NCI-H510A (cell line): ENCODE measurements at regions not wholly inside any gene's neighbourhood (a gene's known extent, or its start where the extent isn't known, plus 50 kb on each side); places are given as distances from the start of the nearest gene placed in this dataset.

Source experiments
- DNase-seq: peaks from one replicate; lab custom pipeline; 2025; lab: John Stamatoyannopoulos, UW

DNA sequence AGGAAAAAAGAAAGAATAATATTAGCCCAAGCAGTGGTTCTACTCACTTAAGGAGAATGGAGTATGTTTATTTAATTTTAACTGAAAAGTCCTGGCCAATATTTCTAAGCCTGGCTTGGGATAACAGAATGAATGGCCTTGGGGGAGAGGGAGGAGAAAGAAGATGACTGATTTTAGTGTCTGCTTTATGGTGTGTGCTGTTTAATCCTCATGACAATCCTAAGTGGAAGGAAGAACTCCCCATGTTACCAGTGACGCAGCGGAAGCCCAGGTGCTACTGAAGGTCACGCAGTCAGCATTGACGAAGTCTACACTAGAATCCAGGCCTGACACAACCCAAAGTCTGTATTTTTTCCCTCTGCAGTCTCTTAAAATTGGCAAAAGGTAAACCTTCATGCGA, 50.5 kb downstream of the PALM2AKAP2 start:
- no peak for DNase-seq

DNA sequence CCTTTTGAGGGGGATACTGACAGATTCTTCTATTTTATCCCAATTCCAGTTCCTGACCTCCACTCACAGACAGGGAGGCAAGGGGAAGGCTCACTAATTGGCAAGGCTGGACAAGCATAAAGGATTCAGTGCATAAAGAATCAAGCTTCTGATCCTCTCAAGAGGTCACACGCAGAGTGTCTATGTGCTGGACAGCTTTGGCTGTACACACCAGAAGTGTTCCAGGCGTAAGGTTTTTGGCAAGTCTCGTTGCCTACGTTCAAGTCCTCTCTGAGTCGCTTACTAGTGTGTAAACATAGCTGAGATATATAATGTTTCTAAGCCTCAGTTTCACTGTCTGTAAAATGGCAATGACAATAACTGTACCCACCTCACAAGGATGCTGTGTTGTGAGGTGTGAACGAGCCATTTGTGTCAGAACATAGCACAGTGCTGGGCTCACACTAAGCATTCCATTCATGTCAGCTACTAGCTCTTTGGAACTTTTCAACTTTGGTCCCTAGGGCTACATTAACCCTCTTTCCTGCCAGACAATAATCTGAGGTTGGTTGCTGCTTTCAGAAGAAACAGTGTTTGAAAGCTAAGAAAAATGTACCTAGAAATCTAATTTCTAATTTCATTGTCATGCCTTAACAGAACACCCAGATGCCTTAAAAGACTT, 52.1 kb downstream of the PALM2AKAP2 start:
- DNase-seq: no peak

GRCh38 chr9:109834855-109835254, 54.9 kb downstream of the PALM2AKAP2 start:
- DNase-seq: no peak

GRCh38 chr9:109843641-109844040, 63.6 kb downstream of the PALM2AKAP2 start:
- no peak for DNase-seq

DNA sequence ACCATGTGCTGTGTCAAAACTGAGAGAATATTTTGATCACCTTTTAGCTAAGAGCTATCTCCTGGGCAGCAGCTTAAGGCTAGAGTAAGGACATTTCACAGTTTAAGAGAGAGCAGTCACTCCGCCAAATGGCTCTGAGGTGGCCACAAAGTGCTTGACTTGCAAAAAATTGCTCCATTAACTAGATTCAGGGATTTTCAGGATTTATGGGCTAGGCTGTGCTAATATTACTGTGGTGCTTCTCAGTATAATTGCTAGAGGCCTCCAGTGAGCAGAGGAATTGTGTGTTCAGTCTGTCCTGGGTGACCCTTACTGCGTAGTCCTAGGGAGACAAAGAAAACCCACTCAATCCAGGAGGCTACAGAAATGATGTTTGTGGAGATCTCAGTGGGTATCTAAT, 65.2 kb downstream of the PALM2AKAP2 start:
- no peak for DNase-seq

GRCh38 chr9:109846776-109847175, 66.8 kb downstream of the PALM2AKAP2 start:
- no peak for DNase-seq

DNA sequence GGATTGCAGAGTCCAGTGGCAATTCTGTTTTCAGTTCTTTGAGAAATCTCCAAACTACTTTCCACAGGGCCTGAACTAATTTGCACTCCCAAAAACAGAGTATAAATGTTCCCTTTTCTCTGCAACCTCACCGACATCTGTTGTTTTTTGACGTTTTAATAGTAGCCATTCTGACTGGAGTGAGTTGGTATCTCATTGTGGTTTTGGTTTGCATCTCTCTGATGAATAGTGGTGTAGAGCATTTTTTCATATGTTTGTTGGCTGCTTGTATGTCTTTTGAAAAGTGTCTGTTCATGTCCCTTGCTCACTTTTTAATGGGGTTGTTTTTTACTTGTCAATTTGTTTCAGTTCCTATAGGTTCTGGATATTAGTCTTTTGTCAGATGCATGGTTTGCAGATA, 72.6 kb downstream of the PALM2AKAP2 start:
- DNase-seq: no peak

- no peak for DNase-seq
Observed at GRCh38 chr9:109855540-109855939, 75.5 kb downstream of the PALM2AKAP2 start.

DNA sequence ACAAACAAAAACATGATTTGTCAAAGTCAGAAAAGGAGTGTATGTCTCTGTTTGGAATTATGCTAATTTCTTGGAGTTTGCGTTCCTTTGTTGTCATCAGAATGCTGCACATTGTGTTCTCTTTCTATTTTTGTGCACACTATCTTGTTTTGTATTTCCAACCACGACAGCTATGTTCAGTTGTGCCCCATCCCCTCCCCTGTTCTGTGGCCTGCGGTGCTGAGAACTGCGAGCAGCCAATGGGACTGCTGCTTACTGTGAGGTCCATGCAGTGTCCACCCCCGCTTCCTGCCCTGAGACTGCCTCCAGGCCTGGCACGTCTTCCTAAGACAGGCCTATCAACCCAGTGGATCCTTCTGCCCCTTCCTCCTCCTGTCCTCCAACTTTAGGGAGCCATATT, 76.8 kb downstream of the PALM2AKAP2 start:
- no peak for DNase-seq

DNA sequence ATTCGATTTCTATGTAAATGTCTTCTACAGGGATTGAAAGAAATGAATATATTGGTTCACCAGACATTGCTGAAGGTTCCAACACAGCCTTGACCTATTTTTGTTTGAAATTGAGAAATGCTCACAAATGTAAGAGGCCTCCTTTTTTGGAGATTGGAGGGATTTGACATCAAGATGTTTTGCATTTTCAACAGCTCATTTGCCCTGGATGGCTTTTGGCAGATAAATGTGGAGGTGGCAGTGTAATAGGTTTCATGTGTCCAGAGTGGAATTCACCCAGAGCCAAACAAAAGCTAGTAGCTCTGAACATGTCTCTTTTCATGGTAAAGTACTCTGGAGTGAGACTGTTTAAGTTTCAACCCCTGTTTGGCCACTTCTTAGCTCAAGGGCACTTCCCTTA, 77.3 kb downstream of the PALM2AKAP2 start:
- no peak for DNase-seq

GRCh38 chr9:109859447-109859846, 79.4 kb downstream of the PALM2AKAP2 start:
- DNase-seq: no peak

DNA sequence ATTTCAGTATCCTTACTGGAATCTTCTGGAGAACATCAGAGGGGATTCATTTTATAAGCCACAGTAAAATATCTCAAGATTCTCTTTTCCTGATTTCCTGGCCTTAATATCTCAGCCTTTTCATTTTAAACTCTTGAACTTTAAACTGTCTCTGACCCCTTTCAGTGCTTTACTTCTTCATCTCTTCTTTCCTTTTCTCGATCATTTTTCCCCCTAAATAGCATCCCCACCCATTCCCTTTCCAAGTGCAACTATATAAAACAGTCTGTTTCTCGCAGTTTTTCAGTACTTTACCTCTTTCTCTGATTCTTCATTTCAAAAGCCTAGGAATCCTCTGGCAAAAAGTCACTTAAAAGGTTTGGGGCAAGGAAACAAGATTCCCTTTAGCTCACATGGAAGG, 80.5 kb downstream of the PALM2AKAP2 start:
- no peak for DNase-seq

GRCh38 chr9:109861499-109861898, 81.5 kb downstream of the PALM2AKAP2 start:
- DNase-seq: no peak

GRCh38 chr9:109861918-109862317, 81.9 kb downstream of the PALM2AKAP2 start:
- no peak for DNase-seq

GRCh38 chr9:109862452-109862851, 82.5 kb downstream of the PALM2AKAP2 start:
- DNase-seq: no peak

DNA sequence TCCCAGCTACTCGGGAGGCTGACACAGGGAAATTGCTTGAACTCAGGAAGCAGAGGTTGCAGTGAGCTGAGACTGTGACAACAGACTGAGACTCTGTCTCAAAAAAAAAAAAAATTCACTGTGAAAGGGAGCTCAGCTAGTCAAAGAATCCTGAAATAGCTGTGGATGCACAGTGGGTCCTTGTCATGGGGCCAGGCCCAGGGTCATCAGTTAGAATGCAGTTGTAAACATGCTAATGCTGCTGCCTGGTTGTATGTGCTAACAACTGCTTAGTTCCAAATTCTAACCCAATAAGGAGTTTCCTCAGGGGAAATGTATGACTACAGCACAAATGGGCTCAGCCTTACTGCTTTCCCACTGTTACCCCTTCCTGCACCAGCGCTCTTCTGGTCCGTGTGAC, 84.0 kb downstream of the PALM2AKAP2 start:
- DNase-seq: no peak

DNA sequence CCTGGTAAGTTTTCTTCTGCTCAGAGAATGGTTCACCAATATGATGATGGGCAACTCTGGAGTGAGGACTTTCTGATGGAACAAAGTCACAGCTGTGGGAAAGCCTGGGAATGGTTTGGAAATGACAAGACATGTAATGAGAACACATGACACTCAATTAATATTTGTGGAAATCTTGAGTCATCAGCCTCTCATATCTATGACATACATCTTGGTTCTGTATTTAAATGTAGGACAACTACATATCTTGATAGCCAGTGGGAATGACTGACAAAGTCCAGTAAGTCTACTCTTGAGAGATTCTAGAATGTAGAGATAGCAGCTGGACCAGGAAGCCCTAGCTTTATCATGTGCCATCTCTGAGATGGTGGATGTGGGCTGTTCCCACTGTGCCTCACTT, 85.5 kb downstream of the PALM2AKAP2 start:
- DNase-seq: no peak

DNA sequence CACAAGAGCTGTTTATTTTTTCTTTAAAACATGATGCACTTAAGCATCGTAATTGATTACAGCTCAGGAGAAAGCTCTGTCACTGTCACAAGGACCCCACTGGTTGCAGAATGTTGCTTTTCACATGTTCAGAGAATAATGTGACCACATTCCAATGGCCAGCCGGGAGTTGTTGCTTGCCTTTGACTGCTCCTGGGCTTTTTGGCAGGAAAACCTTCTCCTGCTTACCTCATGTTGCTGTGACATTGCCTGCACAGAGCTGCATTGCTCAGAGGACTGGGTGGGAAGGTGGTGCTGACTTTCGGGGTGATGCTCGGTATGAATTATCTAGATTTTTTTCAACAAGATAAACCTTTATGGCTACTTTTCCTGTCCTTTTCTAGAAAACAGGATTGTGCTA, 88.2 kb downstream of the PALM2AKAP2 start:
- no peak for DNase-seq

DNA sequence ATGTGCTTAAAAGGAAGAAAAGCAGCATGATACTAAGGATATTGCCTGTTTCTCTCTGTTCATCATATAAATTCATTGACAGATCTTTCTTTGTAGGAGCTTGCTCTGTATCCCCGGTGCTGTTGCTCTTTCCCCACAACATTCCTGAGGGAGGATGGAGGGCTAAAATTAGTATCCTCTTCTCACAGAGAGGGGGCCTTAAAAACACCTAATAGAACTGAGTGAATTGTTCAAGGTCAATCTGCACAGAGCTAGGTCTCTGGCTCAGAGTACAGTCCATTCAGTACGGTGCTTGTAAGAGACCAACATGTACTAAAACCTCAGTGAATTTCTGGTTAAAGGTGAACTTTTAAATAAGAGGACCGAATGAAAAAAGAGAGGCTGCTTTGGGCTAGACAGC, 88.7 kb downstream of the PALM2AKAP2 start:
- no peak for DNase-seq

DNA sequence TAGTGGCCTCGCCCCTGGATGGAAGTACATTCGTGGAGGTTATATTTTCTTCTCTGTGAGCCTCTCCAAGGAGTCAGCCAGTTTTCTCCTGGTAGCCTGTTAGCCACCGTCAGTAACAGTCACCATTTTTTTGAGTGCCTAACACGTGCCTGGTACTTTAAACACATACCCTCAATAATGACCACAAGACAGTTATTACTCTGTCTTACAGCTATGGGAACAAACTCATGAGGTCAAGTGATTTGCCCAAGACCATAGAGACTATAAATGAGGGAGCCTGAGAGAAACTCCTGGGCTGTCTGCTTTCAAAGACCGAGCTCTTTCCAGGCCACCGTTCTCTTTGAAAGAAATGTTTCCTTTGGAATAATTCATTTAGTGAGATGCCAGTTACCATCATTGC, 90.4 kb downstream of the PALM2AKAP2 start:
- no peak for DNase-seq

- DNase-seq: no peak
Observed at GRCh38 chr9:109872901-109873300, 92.9 kb downstream of the PALM2AKAP2 start.

GRCh38 chr9:109875495-109876129, 95.6 kb downstream of the PALM2AKAP2 start:
- no peak for DNase-seq

DNA sequence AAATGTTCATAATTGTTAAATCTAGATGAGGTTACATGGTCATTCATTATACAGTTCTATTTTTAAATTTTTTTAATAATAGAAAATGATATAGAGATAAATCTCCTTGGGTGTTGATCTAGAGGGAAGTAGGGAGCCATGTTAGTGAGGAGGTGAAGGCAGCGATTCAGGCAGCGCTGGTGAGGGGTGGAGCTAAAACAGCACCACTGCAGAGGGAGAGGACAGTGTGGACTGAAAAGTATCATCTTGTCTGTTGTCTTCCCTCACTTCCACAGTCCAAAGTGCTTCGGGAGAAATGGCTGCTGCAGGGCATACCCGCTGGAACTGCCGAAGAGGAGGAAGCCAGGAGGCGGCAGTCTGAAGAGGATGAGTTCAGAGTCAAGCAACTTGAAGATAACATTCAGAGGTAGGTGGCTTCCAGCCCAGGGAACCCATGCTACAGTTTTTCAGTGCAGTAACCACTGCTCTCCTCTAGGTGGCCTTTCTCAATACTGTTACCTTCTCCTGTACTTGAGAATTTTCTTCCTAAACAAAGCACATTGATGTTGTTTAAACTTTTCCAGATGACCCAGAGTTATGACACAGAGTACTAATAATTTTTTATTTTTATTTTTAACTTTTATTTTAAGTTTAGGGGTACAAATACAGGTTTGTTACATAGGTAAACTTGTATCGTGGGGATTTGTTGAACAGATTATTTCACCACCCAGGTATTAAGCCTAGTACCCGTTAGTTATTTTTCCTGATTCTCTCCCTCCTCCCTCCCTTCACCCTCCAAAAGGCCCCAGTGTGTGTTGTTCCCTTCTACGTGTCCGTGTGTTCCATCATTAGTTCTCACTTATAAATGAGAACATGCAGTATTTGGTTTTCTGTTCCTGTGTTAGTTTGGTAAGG, 100.5 kb downstream of the PALM2AKAP2 start:
- DNase-seq: no peak
